ENCODE measurements at regions not wholly inside any gene's neighbourhood (a gene's known extent, or its start where the extent isn't known, plus 50 kb on each side); places are given as distances from the start of the nearest gene placed in this dataset.

- FAIRE-seq, result no peak
- dilution Hi-C loops (cut with MboI; ENCODE audit: extremely low pct_ligation_motif_present, low sequenced_read_pairs), result no loop called here
- no peaks in the 10 kb centered on the region for H3K9me1 ChIP-seq (ENCODE audit: control insufficient read depth, extremely low read depth, insufficient read depth, low read length)
Measured at GRCh38 chr17:65468321-65468720, 93.1 kb downstream of the AXIN2 start.

GRCh38 chr17:65467156-65467555 lies 94.3 kb downstream of the AXIN2 start:
- H3K27ac ChIP-seq (ENCODE audit: control insufficient read depth, insufficient read depth, low read length), result no peak overlapping the region
- H3K9me1 ChIP-seq (ENCODE audit: control insufficient read depth, extremely low read depth, insufficient read depth, low read length), result no peaks in the 10 kb centered on the region
- FAIRE-seq (no peak), DNase-seq (ENCODE audit: low read depth, low spot score) (no peak)
- H2AFZ ChIP-seq (ENCODE audit: control insufficient read depth, low read length), result no peak overlapping the region
- no peak overlapping the region for H3K4me2 ChIP-seq (ENCODE audit: control insufficient read depth, extremely low read depth, insufficient read depth, low read depth, low read length)
- H3K4me3 ChIP-seq (ENCODE audit: control insufficient read depth in 2 of 3, extremely low read depth in 1 of 3, insufficient read depth in 2 of 3, low read depth in 1 of 3, low read length in 3 of 3), result no peak overlapping the region
- no peak for TF ChIP-seq CTCF (optimal IDR thresholded peaks at IDR 0.05 in 1 of 3, IDR thresholded peaks at IDR 0.05 in 1 of 3, conservative IDR thresholded peaks at IDR 0.05 in 1 of 3; ENCODE audit: extremely low read depth in 1 of 3, insufficient read depth in 2 of 3, low read length in 3 of 3)
- TF ChIP-seq EZH2 (IDR thresholded peaks at IDR 0.05; ENCODE audit: low read length), result no peak
- H3K9ac ChIP-seq (ENCODE audit: control insufficient read depth, extremely low read depth, insufficient read depth, low read length), result no peak overlapping the region
- no peaks in the 10 kb centered on the region for H3K79me2 ChIP-seq (ENCODE audit: control insufficient read depth, insufficient read depth, low read length)
- no peaks in the 10 kb centered on the region for H3K9me3 ChIP-seq (ENCODE audit: control insufficient read depth, low read depth, low read length)
- H3K4me1 ChIP-seq (ENCODE audit: control insufficient read depth, extremely low read depth, insufficient read depth, low read length), result no peaks in the 10 kb centered on the region
- no peaks in the 10 kb centered on the region for H3K36me3 ChIP-seq (ENCODE audit: control insufficient read depth in 2 of 2, extremely low read depth in 1 of 2, insufficient read depth in 2 of 2, low read length in 2 of 2)
- no peaks in the 10 kb centered on the region for H4K20me1 ChIP-seq (ENCODE audit: control insufficient read depth, extremely low read depth, insufficient read depth, low read length)
- no peaks in the 10 kb centered on the region for H3K27me3 ChIP-seq (ENCODE audit: control insufficient read depth, extremely low read depth, insufficient read depth, low read length)
- dilution Hi-C loops (cut with MboI; ENCODE audit: extremely low pct_ligation_motif_present, low sequenced_read_pairs), result no loop called here

More at GRCh38 chr17:65468321-65468720, 93.1 kb downstream of the AXIN2 start:
- H3K27me3 ChIP-seq (ENCODE audit: control insufficient read depth, extremely low read depth, insufficient read depth, low read length), result peaks cover 2% of the 10 kb centered on the region
- no peak overlapping the region for H2AFZ ChIP-seq (ENCODE audit: control insufficient read depth, low read length)
- H3K4me2 ChIP-seq (ENCODE audit: control insufficient read depth, extremely low read depth, insufficient read depth, low read depth, low read length), result no peak overlapping the region
- H3K4me3 ChIP-seq (ENCODE audit: control insufficient read depth in 2 of 3, extremely low read depth in 1 of 3, insufficient read depth in 2 of 3, low read depth in 1 of 3, low read length in 3 of 3), result no peak overlapping the region
- no peaks in the 10 kb centered on the region for H3K79me2 ChIP-seq (ENCODE audit: control insufficient read depth, insufficient read depth, low read length)
- H3K27ac ChIP-seq (ENCODE audit: control insufficient read depth, insufficient read depth, low read length), result no peak overlapping the region
- no peaks in the 10 kb centered on the region for H4K20me1 ChIP-seq (ENCODE audit: control insufficient read depth, extremely low read depth, insufficient read depth, low read length)
- no peaks in the 10 kb centered on the region for H3K4me1 ChIP-seq (ENCODE audit: control insufficient read depth, extremely low read depth, insufficient read depth, low read length)
- DNase-seq (ENCODE audit: low read depth, low spot score), result no peak
- no peaks in the 10 kb centered on the region for H3K36me3 ChIP-seq (ENCODE audit: control insufficient read depth in 2 of 2, extremely low read depth in 1 of 2, insufficient read depth in 2 of 2, low read length in 2 of 2)
- H3K9me3 ChIP-seq (ENCODE audit: control insufficient read depth, low read depth, low read length), result no peaks in the 10 kb centered on the region
- TF ChIP-seq EZH2 (IDR thresholded peaks at IDR 0.05; ENCODE audit: low read length), result no peak
- no peak for TF ChIP-seq CTCF (optimal IDR thresholded peaks at IDR 0.05 in 1 of 3, IDR thresholded peaks at IDR 0.05 in 1 of 3, conservative IDR thresholded peaks at IDR 0.05 in 1 of 3; ENCODE audit: extremely low read depth in 1 of 3, insufficient read depth in 2 of 3, low read length in 3 of 3)
- no peak overlapping the region for H3K9ac ChIP-seq (ENCODE audit: control insufficient read depth, extremely low read depth, insufficient read depth, low read length)
